Endodermal cell (in vitro differentiated cells): ENCODE measurements at regions not wholly inside any gene's neighbourhood (a gene's known extent, or its start where the extent isn't known, plus 50 kb on each side); places are given as distances from the start of the nearest gene placed in this dataset.

ENCODE experiments used
- DNase-seq: peaks from one replicate; pipeline ENCODE4 v3.0.0-alpha.2; 2017
- H3K27ac ChIP-seq: 2 replicates; pipeline ENCODE4 v1.5.1; 2013; ENCODE audit warnings: mild to moderate bottlenecking, low read depth, low read length, moderate library complexity
- H3K27me3 ChIP-seq: 2 replicates; pipeline ENCODE4 v1.6.1; 2013; ENCODE audit warnings: mild to moderate bottlenecking, low read length, moderate library complexity; ENCODE audit not compliant: insufficient read depth, control insufficient read depth, poor library complexity, severe bottlenecking
- H3K36me3 ChIP-seq: 2 replicates; pipeline ENCODE4 v1.7.0; 2013; ENCODE audit warnings: mild to moderate bottlenecking, low read length, moderate library complexity; ENCODE audit not compliant: control insufficient read depth, insufficient read depth
- H3K4me1 ChIP-seq: one replicate; pipeline ENCODE4 v1.7.0; 2013; ENCODE audit warnings: low read length; ENCODE audit not compliant: control insufficient read depth, insufficient read depth
- H3K4me3 ChIP-seq: 2 replicates; pipeline ENCODE4 v1.5.1; 2013; ENCODE audit warnings: mild to moderate bottlenecking, low read length, moderate library complexity
- H3K9ac ChIP-seq: 2 replicates; pipeline ENCODE4 v1.6.1; 2013; ENCODE audit warnings: mild to moderate bottlenecking, low read length, moderate library complexity; ENCODE audit not compliant: poor library complexity, severe bottlenecking; ENCODE audit errors: extremely low read depth
- H3K9me3 ChIP-seq: 2 replicates; pipeline ENCODE4 v1.6.1; 2013; ENCODE audit warnings: mild to moderate bottlenecking, low read length, moderate library complexity; ENCODE audit not compliant: control insufficient read depth
- H3K27ac Mint-ChIP-seq: 2 replicates; pipeline ENCODE4 v1.8.0; 2020; ENCODE audit warnings: mixed read lengths
- H3K27me3 Mint-ChIP-seq: 2 replicates; pipeline ENCODE4 v1.8.0; 2021; ENCODE audit warnings: mild to moderate bottlenecking, mixed read lengths; ENCODE audit not compliant: insufficient read depth
- H3K36me3 Mint-ChIP-seq: 2 replicates; pipeline ENCODE4 v1.8.0; 2020; ENCODE audit warnings: low read depth, mixed read lengths
- H3K4me1 Mint-ChIP-seq: 2 replicates; pipeline ENCODE4 v1.8.0; 2020; ENCODE audit warnings: mixed read lengths
- H3K4me3 Mint-ChIP-seq: 2 replicates; pipeline ENCODE4 v1.8.0; 2020; ENCODE audit warnings: mild to moderate bottlenecking, moderate library complexity, mixed read lengths
- H3K9me3 Mint-ChIP-seq: 2 replicates; pipeline ENCODE4 v1.8.0; 2020; ENCODE audit warnings: mild to moderate bottlenecking, mixed read lengths
- CTCF ChIP-seq: fragments of 200-600 bp; sonication (generic); conservative IDR thresholded peaks from 2 replicates; pipeline ENCODE4 v1.5.0; 2021; ENCODE audit warnings: antibody characterized with exemption, mild to moderate bottlenecking
- WGBS, 2 experiments: methylation state at CpG; one replicate each; pipeline versions ENCODE4 v1.1.5 to v1.1.7; 2013; ENCODE audit warnings: missing lambda C conversion rate in 2 of 2, mixed read lengths in 1 of 2; ENCODE audit not compliant: insufficient coverage in 1 of 2, insufficient read length in 1 of 2; 5-methylcytosine and 5-hydroxymethylcytosine counted together

- no peak overlapping the region for H3K9ac ChIP-seq
- no peak for TF ChIP-seq CTCF
- H3K27ac Mint-ChIP-seq = no peak overlapping the region
- H3K36me3 ChIP-seq = no peaks in the 10 kb centered on the region
- peaks cover 5% of the 10 kb centered on the region for H3K4me1 Mint-ChIP-seq
- no peak overlapping the region for H3K4me3 Mint-ChIP-seq
- no peak for DNase-seq
- 89% methylated on average over 2 of the region's 2 CpGs; no CpG with 5 or more reads in 1 of the 2 experiments for WGBS, 2 experiments
- H3K4me1 ChIP-seq = no peaks in the 10 kb centered on the region
- H3K27ac ChIP-seq = no peak overlapping the region
- H3K9me3 Mint-ChIP-seq = peaks cover 14% of the 10 kb centered on the region
- H3K27me3 Mint-ChIP-seq = no peaks in the 10 kb centered on the region
- H3K36me3 Mint-ChIP-seq = peaks cover 4% of the 10 kb centered on the region
- H3K4me3 ChIP-seq = no peak overlapping the region
- H3K9me3 ChIP-seq = peaks cover 6% of the 10 kb centered on the region
- no peaks in the 10 kb centered on the region for H3K27me3 ChIP-seq
Measured at GRCh38 chr6:94190030-94190429, 770.7 kb upstream of the EPHA7 start.

GRCh38 chr6:94184666-94185464 lies 765.5 kb upstream of the EPHA7 start:
- TF ChIP-seq CTCF = no peak
- H3K36me3 Mint-ChIP-seq = peaks cover 8% of the 10 kb centered on the region
- 95 to 100% methylated on average over 2 of the region's 2 CpGs for WGBS, 2 experiments

GRCh38 chr6:94177429-94177828 lies 758.1 kb upstream of the EPHA7 start:
- TF ChIP-seq CTCF = no peak
- DNase-seq = peak; percentile 71

More at GRCh38 chr6:94184666-94185464, 765.5 kb upstream of the EPHA7 start:
- H3K4me3 ChIP-seq = peak overlapping the region; percentile 8
- H3K4me1 Mint-ChIP-seq = no peaks in the 10 kb centered on the region
- peaks cover 17% of the 10 kb centered on the region for H3K9me3 ChIP-seq
- no peak for DNase-seq
- no peak overlapping the region for H3K9ac ChIP-seq
- H3K27ac Mint-ChIP-seq = no peak overlapping the region
- H3K4me1 ChIP-seq = no peaks in the 10 kb centered on the region
- peaks cover 32% of the 10 kb centered on the region for H3K9me3 Mint-ChIP-seq
- no peaks in the 10 kb centered on the region for H3K36me3 ChIP-seq
- H3K27me3 ChIP-seq = no peaks in the 10 kb centered on the region
- no peak overlapping the region for H3K27ac ChIP-seq
- H3K27me3 Mint-ChIP-seq = no peaks in the 10 kb centered on the region
- no peak overlapping the region for H3K4me3 Mint-ChIP-seq

More at GRCh38 chr6:94177429-94177828, 758.1 kb upstream of the EPHA7 start:
- H3K9me3 ChIP-seq = no peaks in the 10 kb centered on the region
- H3K4me1 Mint-ChIP-seq = peaks cover 15% of the 10 kb centered on the region
- H3K27me3 ChIP-seq = no peaks in the 10 kb centered on the region
- H3K4me3 Mint-ChIP-seq = no peak overlapping the region
- peak overlapping the region; percentile 93 for H3K27ac Mint-ChIP-seq
- H3K9ac ChIP-seq = no peak overlapping the region
- peaks cover 2% of the 10 kb centered on the region for H3K4me1 ChIP-seq
- no peak overlapping the region for H3K4me3 ChIP-seq
- H3K36me3 ChIP-seq = no peaks in the 10 kb centered on the region
- H3K27ac ChIP-seq = no peak overlapping the region
- no peaks in the 10 kb centered on the region for H3K36me3 Mint-ChIP-seq
- peaks cover 7% of the 10 kb centered on the region for H3K9me3 Mint-ChIP-seq
- 27 to 36% methylated on average over 2 of the region's 2 CpGs for WGBS, 2 experiments
- H3K27me3 Mint-ChIP-seq = no peaks in the 10 kb centered on the region
